ENCODE measurements at regions not wholly inside any gene's neighbourhood (a gene's known extent, or its start where the extent isn't known, plus 50 kb on each side); places are given as distances from the start of the nearest gene placed in this dataset.
"Not testable (repeated sequence)": the region's sequence is repeated elsewhere in the genome, so short reads cannot be mapped to it uniquely, and the experiment has no call there.

DNA sequence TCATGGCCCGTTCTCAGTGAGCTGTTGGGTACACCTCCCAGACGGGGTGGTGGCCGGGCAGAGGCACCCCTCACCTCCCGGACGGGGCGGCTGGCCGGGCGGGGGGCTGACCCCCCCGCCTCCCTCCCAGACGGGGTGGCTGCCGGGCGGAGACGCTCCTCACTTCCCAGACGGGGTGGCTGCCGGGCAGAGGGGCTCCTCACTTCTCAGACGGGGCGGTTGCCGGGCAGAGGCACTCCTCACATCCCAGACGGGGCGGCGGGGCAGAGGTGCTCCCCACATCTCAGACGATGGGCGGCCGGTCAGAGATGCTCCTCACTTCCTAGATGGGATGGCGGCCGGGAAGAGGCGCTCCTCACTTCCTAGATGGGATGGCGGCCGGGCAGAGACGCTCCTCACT is 129.7 kb upstream of the DAAM1 start:
- FAIRE-seq; intact Hi-C loops (cut with micrococcal nuclease); H3K9ac ChIP-seq (replicated peaks; ENCODE audit: extremely low read depth, insufficient read depth, low read length): not testable (repeated sequence)

DNA sequence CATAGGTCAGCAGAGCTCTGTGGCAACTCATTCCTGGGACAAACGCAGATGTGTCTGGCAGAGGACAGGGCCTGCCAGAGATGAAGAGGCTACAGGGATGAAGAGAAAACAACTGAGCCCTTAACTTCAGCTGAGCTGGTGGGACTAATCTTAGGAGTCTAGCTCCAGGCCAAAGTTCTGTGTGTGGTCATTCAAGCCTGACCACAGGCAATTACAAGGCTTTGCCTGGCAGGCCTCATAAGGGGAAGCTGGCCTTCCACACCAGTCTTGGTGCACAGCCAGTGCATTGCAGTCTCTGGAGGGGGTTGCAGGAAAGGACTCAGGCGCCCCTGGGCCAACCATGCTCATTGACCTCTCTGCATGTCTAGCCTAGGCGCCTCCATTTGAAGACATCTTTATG is 127.6 kb upstream of the DAAM1 start:
- no peaks in the 10 kb centered on the region for H3K27me3 ChIP-seq (ENCODE audit: control insufficient read depth in 2 of 2, insufficient read depth in 2 of 2, low read length in 2 of 2)
- no peaks in the 10 kb centered on the region for H4K20me1 ChIP-seq (replicated peaks; ENCODE audit: control insufficient read depth, extremely low read depth, insufficient read depth, low read length)
- dilution Hi-C loops (cut with MboI; ENCODE audit: extremely low pct_ligation_motif_present, low sequenced_read_pairs) (no loop called here), intact Hi-C loops (cut with micrococcal nuclease) (no loop called here)
- DNase-seq (ENCODE audit: low read depth, low spot score) = no peak
- H3K9ac ChIP-seq (replicated peaks; ENCODE audit: extremely low read depth, insufficient read depth, low read length) = no peak overlapping the region
- H3K27ac ChIP-seq (ENCODE audit: insufficient read depth, low read depth, low read length) = no peak overlapping the region
- no peak overlapping the region for H2AFZ ChIP-seq (ENCODE audit: low read depth, low read length)
- no peaks in the 10 kb centered on the region for H3K36me3 ChIP-seq (ENCODE audit: control insufficient read depth in 2 of 2, extremely low read depth in 1 of 2, insufficient read depth in 2 of 2, low read length in 2 of 2)
- no peaks in the 10 kb centered on the region for H3K4me1 ChIP-seq (ENCODE audit: control insufficient read depth, extremely low read depth, insufficient read depth, low read length)
- H3K79me2 ChIP-seq (ENCODE audit: control insufficient read depth, insufficient read depth, low read length) = no peaks in the 10 kb centered on the region
- BruUV-seq (replicated peaks) = no TSS peak
- FAIRE-seq = no peak
- no peaks in the 10 kb centered on the region for H3K9me3 ChIP-seq (replicated peaks; ENCODE audit: control insufficient read depth, insufficient read depth, low read length)
- H3K4me3 ChIP-seq (replicated peaks in 1 of 3; ENCODE audit: insufficient read depth in 1 of 3, low read depth in 1 of 3, low read length in 3 of 3) = no peak overlapping the region
- no peaks in the 10 kb centered on the region for H3K9me1 ChIP-seq (replicated peaks; ENCODE audit: control insufficient read depth, extremely low read depth, insufficient read depth, low read length)
- TF ChIP-seq POLR2AphosphoS5 (IDR thresholded peaks at IDR 0.05; ENCODE audit: insufficient read depth, low read depth, low read length) (no peak), JUN (IDR thresholded peaks at IDR 0.05; ENCODE audit: borderline replicate concordance, insufficient read depth, insufficient read length, low read depth) (no peak), EZH2 (IDR thresholded peaks at IDR 0.05; ENCODE audit: borderline replicate concordance, low read depth, low read length, severe bottlenecking) (no peak), GATA2 (IDR thresholded peaks at IDR 0.05; ENCODE audit: insufficient read depth, insufficient read length, low read depth, low read length) (no peak), MYC (IDR thresholded peaks at IDR 0.05; ENCODE audit: low read depth, low read length) (no peak), FOS (IDR thresholded peaks at IDR 0.05; ENCODE audit: borderline replicate concordance, insufficient read depth, low read length) (no peak)
- TF ChIP-seq, protein P1, sequence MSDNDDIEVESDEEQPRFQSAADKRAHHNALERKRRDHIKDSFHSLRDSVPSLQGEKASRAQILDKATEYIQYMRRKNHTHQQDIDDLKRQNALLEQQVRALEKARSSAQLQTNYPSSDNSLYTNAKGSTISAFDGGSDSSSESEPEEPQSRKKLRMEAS (IDR thresholded peaks at IDR 0.05; ENCODE audit: insufficient read depth, insufficient read length) = no peak
- H3K4me2 ChIP-seq (ENCODE audit: insufficient read depth, low read length) = no peak overlapping the region
- POLR2A ChIA-PET = no interaction called here
- CTCF ChIA-PET = interaction anchor here (0.6 kb wide), 1 partner anchor 36 kb away, joined by 3 read pairs; no protein-coding TSS in a partner anchor

More for the DNA sequence above, 129.7 kb upstream of the DAAM1 start:
- POLR2A ChIA-PET; H3K79me2 ChIP-seq (ENCODE audit: control insufficient read depth, insufficient read depth, low read length); H3K4me1 ChIP-seq (ENCODE audit: control insufficient read depth, extremely low read depth, insufficient read depth, low read length); H3K4me3 ChIP-seq (replicated peaks in 1 of 3; ENCODE audit: insufficient read depth in 1 of 3, low read depth in 1 of 3, low read length in 3 of 3); dilution Hi-C loops (cut with MboI; ENCODE audit: extremely low pct_ligation_motif_present, low sequenced_read_pairs); H3K27ac ChIP-seq (ENCODE audit: insufficient read depth, low read depth, low read length); H3K36me3 ChIP-seq (ENCODE audit: control insufficient read depth in 2 of 2, extremely low read depth in 1 of 2, insufficient read depth in 2 of 2, low read length in 2 of 2); H4K20me1 ChIP-seq (replicated peaks; ENCODE audit: control insufficient read depth, extremely low read depth, insufficient read depth, low read length); DNase-seq (ENCODE audit: low read depth, low spot score); H3K4me2 ChIP-seq (ENCODE audit: insufficient read depth, low read length); BruUV-seq (replicated peaks); H3K9me1 ChIP-seq (replicated peaks; ENCODE audit: control insufficient read depth, extremely low read depth, insufficient read depth, low read length); H3K9me3 ChIP-seq (replicated peaks; ENCODE audit: control insufficient read depth, insufficient read depth, low read length); H2AFZ ChIP-seq (ENCODE audit: low read depth, low read length); CTCF ChIA-PET; H3K27me3 ChIP-seq (ENCODE audit: control insufficient read depth in 2 of 2, insufficient read depth in 2 of 2, low read length in 2 of 2): not testable (repeated sequence)
